DOHH2 (cell line): ENCODE measurements at regions not wholly inside any gene's neighbourhood (a gene's known extent, or its start where the extent isn't known, plus 50 kb on each side); places are given as distances from the start of the nearest gene placed in this dataset.

Source experiments
- H3F3A ChIP-seq: fragments of 200-600 bp; sonication (generic), shearing (Covaris generic); 2 replicates; pipeline ENCODE4 v1.6.0; 2016; ENCODE audit warnings: antibody characterized with exemption, mild to moderate bottlenecking; ENCODE audit not compliant: control insufficient read depth, insufficient read depth
- H3K27ac ChIP-seq: fragments of 200-600 bp; sonication (generic); 2 replicates; pipeline ENCODE4 v1.5.1; 2014; ENCODE audit warnings: low read depth, mild to moderate bottlenecking, low read length, moderate library complexity
- H3K27me3 ChIP-seq: fragments of 200-600 bp; sonication (generic); 2 replicates; pipeline ENCODE4 v1.6.1; 2014; ENCODE audit warnings: mild to moderate bottlenecking, low read length, mixed read lengths; ENCODE audit not compliant: control insufficient read depth
- H3K36me3 ChIP-seq: fragments of 200-600 bp; sonication (generic); 2 replicates; pipeline ENCODE4 v1.6.1; 2014; ENCODE audit warnings: mild to moderate bottlenecking, low read length, moderate library complexity, mixed read lengths; ENCODE audit not compliant: control insufficient read depth
- H3K4me1 ChIP-seq: fragments of 200-600 bp; sonication (generic); 2 replicates; pipeline ENCODE4 v1.6.1; 2014; ENCODE audit warnings: mild to moderate bottlenecking, low read length, mixed read lengths; ENCODE audit not compliant: control insufficient read depth
- H3K4me2 ChIP-seq: fragments of 200-600 bp; sonication (generic); 2 replicates; pipeline ENCODE4 v1.6.0; 2014; ENCODE audit warnings: mild to moderate bottlenecking, low read length, moderate library complexity
- H3K4me3 ChIP-seq: fragments of 200-600 bp; sonication (generic); 2 replicates; pipeline ENCODE4 v1.5.1; 2014; ENCODE audit warnings: mild to moderate bottlenecking, low read length, mixed read lengths
- H3K79me2 ChIP-seq: fragments of 200-600 bp; sonication (generic); 2 replicates; pipeline ENCODE4 v1.6.1; 2014; ENCODE audit warnings: mild to moderate bottlenecking, low read length, mixed read lengths; ENCODE audit not compliant: control insufficient read depth
- H3K9me2 ChIP-seq: fragments of 200-600 bp; sonication (generic); replicated peaks from 2 replicates; pipeline ENCODE4 v1.6.1; 2014; ENCODE audit warnings: mild to moderate bottlenecking, low read length, mixed read lengths; ENCODE audit not compliant: control insufficient read depth
- H3K9me3 ChIP-seq: fragments of 200-600 bp; sonication (generic); 2 replicates; pipeline ENCODE4 v1.6.1; 2014; ENCODE audit warnings: antibody characterized with exemption, low read length, mixed read lengths; ENCODE audit not compliant: control insufficient read depth, insufficient read depth
- H4K20me1 ChIP-seq: fragments of 200-600 bp; sonication (generic); 2 replicates; pipeline ENCODE4 v1.6.0; 2014; ENCODE audit warnings: low read depth, mild to moderate bottlenecking, antibody characterized with exemption, low read length, moderate library complexity; ENCODE audit not compliant: control insufficient read depth, insufficient read depth
- EZH2phosphoT487 ChIP-seq: fragments of 200-600 bp; sonication (generic); IDR thresholded peaks from 2 replicates; pipeline ENCODE4 v1.6.1; 2017; ENCODE audit warnings: borderline replicate concordance, mild to moderate bottlenecking, antibody characterized with exemption, low read length, moderate library complexity, mixed read lengths
- TF ChIP-seq, protein P1 (sequence below): fragments of 200-600 bp; sonication (generic); IDR thresholded peaks from one replicate; pipeline ENCODE4 v1.5.1; 2014; ENCODE audit warnings: antibody characterized with exemption, mild to moderate bottlenecking, low read depth, low read length; ENCODE audit not compliant: poor library complexity, severe bottlenecking

DNA sequence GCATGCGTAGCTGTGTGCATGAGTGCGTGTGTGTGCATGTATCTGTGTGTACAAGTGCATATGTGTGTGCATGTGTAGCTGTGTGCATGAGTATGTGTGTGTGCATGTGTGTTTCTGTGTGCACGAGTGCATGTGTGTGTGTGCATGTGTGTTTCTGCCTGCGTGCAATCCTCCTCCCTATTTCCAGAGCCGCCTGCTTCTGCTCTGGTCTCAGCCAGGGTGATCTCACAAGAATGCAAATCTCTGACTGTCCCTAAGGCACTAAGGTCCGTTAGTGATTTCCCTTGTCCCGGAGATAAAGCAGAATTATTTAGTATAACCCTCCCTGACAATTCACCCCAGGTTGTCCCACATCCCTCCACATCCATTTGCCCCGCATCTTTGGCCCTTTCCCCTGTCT is 530.3 kb downstream of the TCERG1L start:
- Histone ChIP-seq H3K27me3 (no peaks in the 10 kb centered on the region), H3K9me3 (no peaks in the 10 kb centered on the region), H4K20me1 (no peaks in the 10 kb centered on the region), H3K27ac (no peak overlapping the region), H3K4me3 (no peak overlapping the region), H3K79me2 (no peaks in the 10 kb centered on the region), H3K4me2 (no peak overlapping the region), H3K36me3 (no peaks in the 10 kb centered on the region), H3K9me2 (no peaks in the 10 kb centered on the region), H3F3A (no peaks in the 10 kb centered on the region), H3K4me1 (no peaks in the 10 kb centered on the region)
- TF ChIP-seq EZH2phosphoT487, result no peak
- TF ChIP-seq, protein P1, sequence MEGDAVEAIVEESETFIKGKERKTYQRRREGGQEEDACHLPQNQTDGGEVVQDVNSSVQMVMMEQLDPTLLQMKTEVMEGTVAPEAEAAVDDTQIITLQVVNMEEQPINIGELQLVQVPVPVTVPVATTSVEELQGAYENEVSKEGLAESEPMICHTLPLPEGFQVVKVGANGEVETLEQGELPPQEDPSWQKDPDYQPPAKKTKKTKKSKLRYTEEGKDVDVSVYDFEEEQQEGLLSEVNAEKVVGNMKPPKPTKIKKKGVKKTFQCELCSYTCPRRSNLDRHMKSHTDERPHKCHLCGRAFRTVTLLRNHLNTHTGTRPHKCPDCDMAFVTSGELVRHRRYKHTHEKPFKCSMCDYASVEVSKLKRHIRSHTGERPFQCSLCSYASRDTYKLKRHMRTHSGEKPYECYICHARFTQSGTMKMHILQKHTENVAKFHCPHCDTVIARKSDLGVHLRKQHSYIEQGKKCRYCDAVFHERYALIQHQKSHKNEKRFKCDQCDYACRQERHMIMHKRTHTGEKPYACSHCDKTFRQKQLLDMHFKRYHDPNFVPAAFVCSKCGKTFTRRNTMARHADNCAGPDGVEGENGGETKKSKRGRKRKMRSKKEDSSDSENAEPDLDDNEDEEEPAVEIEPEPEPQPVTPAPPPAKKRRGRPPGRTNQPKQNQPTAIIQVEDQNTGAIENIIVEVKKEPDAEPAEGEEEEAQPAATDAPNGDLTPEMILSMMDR, result no peak

DNA sequence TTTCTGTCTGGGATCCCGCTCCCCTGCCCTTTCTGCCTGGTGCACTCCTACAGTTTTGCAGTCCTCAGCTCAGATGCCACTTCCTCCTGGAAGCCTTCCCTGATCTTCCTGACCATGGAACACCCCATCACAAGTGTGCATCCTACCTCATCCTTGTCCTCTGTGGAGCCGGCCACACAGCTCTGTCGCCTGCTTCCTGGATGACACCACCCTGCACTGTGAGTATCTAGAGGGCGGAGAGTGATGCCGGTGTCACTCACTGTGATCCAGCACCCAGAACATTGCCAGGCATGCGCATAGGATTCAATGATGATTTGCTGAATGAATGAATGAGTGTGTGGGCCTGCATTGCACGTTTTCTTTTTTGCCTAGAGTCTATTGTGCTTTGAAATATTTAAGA is 529.9 kb downstream of the TCERG1L start:
- Histone ChIP-seq H3K27ac (no peak overlapping the region), H3K9me2 (no peaks in the 10 kb centered on the region), H3K4me2 (no peak overlapping the region), H3K36me3 (no peaks in the 10 kb centered on the region), H3K79me2 (no peaks in the 10 kb centered on the region), H3K4me1 (no peaks in the 10 kb centered on the region), H3K27me3 (no peaks in the 10 kb centered on the region), H3K9me3 (no peaks in the 10 kb centered on the region), H4K20me1 (no peaks in the 10 kb centered on the region), H3F3A (no peaks in the 10 kb centered on the region), H3K4me3 (no peak overlapping the region)
- no peak for TF ChIP-seq EZH2phosphoT487
- TF ChIP-seq, protein P1, result no peak

DNA sequence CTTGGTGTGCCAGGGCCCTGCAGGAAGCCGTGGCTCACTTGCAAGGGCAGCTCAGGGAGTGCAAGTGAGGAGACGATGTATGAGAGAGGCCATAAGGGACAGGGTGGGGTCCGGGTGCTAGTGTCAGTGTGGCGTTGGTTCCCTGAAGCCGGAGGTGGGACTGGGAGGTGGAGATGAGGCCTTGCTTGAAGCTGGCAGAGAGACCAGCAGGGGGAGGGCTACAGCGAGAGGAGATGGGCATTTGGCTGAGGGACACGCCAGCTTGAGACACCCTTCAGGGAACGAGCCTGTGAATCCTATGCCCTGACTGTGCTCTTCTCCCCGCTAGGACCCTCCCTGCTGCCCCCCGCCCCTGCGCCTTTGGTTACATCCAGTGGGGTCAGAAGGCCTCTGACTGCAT is 529.1 kb downstream of the TCERG1L start:
- Histone ChIP-seq H3K9me2 (no peaks in the 10 kb centered on the region), H4K20me1 (no peaks in the 10 kb centered on the region), H3K4me3 (no peak overlapping the region), H3F3A (no peaks in the 10 kb centered on the region), H3K79me2 (no peaks in the 10 kb centered on the region), H3K36me3 (no peaks in the 10 kb centered on the region), H3K27me3 (no peaks in the 10 kb centered on the region), H3K9me3 (no peaks in the 10 kb centered on the region), H3K4me2 (no peak overlapping the region), H3K4me1 (no peaks in the 10 kb centered on the region), H3K27ac (no peak overlapping the region)
- TF ChIP-seq, protein P1, result no peak
- TF ChIP-seq EZH2phosphoT487, result no peak

DNA sequence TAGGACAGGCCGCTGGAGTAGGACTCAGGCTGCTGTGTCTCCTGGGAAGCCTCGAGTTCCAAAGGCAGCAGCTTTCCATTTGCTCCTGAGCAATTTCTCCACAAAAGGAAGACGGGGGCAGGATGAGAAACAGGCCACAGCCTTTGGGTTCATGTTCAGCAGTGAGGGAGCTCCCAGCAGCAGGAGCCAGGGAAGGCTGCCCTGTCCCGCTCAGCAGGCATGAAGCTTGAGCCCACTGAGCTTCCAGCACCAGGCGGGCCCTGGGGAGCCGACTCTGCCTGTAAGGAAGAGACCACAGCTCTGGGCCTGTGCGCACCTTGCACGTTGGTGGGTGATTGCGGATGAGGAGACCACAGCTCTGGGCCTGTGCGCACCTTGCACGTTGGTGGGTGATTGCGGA is 527.2 kb downstream of the TCERG1L start:
- no peaks in the 10 kb centered on the region for H4K20me1 ChIP-seq
- TF ChIP-seq, protein P1, result no peak
- TF ChIP-seq EZH2phosphoT487, result no peak
- H3K27ac ChIP-seq, result no peak overlapping the region
- no peaks in the 10 kb centered on the region for H3K9me3 ChIP-seq
- H3K4me3 ChIP-seq, result no peak overlapping the region
- no peak overlapping the region for H3K4me2 ChIP-seq
- H3K4me1 ChIP-seq, result no peaks in the 10 kb centered on the region
- no peaks in the 10 kb centered on the region for H3F3A ChIP-seq
- no peaks in the 10 kb centered on the region for H3K79me2 ChIP-seq
- no peaks in the 10 kb centered on the region for H3K9me2 ChIP-seq
- H3K27me3 ChIP-seq, result no peaks in the 10 kb centered on the region
- H3K36me3 ChIP-seq, result no peaks in the 10 kb centered on the region
